M059J (cell line): ENCODE measurements at regions not wholly inside any gene's neighbourhood (a gene's known extent, or its start where the extent isn't known, plus 50 kb on each side); places are given as distances from the start of the nearest gene placed in this dataset.

Source experiments
- DNase-seq: peaks from one replicate; pipeline ENCODE4 v3.0.0-alpha.2; 2012; ENCODE audit warnings: low read depth

- DNase-seq = no peak
These were observed 124.3 kb downstream of the RPLP1 start for GRCh38 chr15:69576948-69577351.

- DNase-seq = no peak
These were observed 124.8 kb downstream of the RPLP1 start for GRCh38 chr15:69577397-69577796.

GRCh38 chr15:69578252-69578651 is 125.6 kb downstream of the RPLP1 start:
- peak; percentile 20 for DNase-seq

- DNase-seq = peak; percentile 95
These were observed 126.4 kb downstream of the RPLP1 start for GRCh38 chr15:69578787-69579583.

- no peak for DNase-seq
These were observed 127.5 kb downstream of the RPLP1 start for GRCh38 chr15:69579950-69580618.

- DNase-seq = no peak
These were observed 131.0 kb downstream of the RPLP1 start for GRCh38 chr15:69583626-69584025.

- no peak for DNase-seq
These were observed 133.3 kb downstream of the RPLP1 start for GRCh38 chr15:69585937-69586336.

GRCh38 chr15:69586721-69587120 is 134.1 kb downstream of the RPLP1 start:
- DNase-seq = no peak

- no peak for DNase-seq
These were observed 135.3 kb downstream of the RPLP1 start for GRCh38 chr15:69587723-69588426.

GRCh38 chr15:69590201-69590710 is 137.6 kb downstream of the RPLP1 start:
- no peak for DNase-seq

GRCh38 chr15:69590932-69591524 is 138.4 kb downstream of the RPLP1 start:
- no peak for DNase-seq

GRCh38 chr15:69591905-69592508 is 139.4 kb downstream of the RPLP1 start:
- DNase-seq = no peak

GRCh38 chr15:69592954-69593353 is 140.3 kb downstream of the RPLP1 start:
- DNase-seq = no peak

- no peak for DNase-seq
These were observed 140.9 kb downstream of the RPLP1 start for GRCh38 chr15:69593488-69593887.

GRCh38 chr15:69593981-69594966 is 141.7 kb downstream of the RPLP1 start:
- DNase-seq = peak; percentile 87

GRCh38 chr15:69595009-69595791 is 142.6 kb downstream of the RPLP1 start:
- DNase-seq = peak; percentile 76

GRCh38 chr15:69597061-69597592 is 144.5 kb downstream of the RPLP1 start:
- no peak for DNase-seq

GRCh38 chr15:69599271-69599670 is 146.7 kb downstream of the RPLP1 start:
- DNase-seq = no peak

- DNase-seq = no peak
These were observed 148.0 kb downstream of the RPLP1 start for GRCh38 chr15:69600556-69601085.
